IPS-NIHi7 (cell line): ENCODE measurements at regions not wholly inside any gene's neighbourhood (a gene's known extent, or its start where the extent isn't known, plus 50 kb on each side); places are given as distances from the start of the nearest gene placed in this dataset.

ENCODE experiments used
- DNase-seq: peaks from one replicate; pipeline ENCODE4 v3.0.0; 2012; ENCODE audit warnings: mixed read lengths; ENCODE audit errors: extremely low spot score

GRCh38 chr1:165073185-165074007 is 283.1 kb downstream of the LMX1A start:
- DNase-seq = peak; percentile 63

GRCh38 chr1:165070675-165071074 is 285.8 kb downstream of the LMX1A start:
- DNase-seq = no peak

DNA sequence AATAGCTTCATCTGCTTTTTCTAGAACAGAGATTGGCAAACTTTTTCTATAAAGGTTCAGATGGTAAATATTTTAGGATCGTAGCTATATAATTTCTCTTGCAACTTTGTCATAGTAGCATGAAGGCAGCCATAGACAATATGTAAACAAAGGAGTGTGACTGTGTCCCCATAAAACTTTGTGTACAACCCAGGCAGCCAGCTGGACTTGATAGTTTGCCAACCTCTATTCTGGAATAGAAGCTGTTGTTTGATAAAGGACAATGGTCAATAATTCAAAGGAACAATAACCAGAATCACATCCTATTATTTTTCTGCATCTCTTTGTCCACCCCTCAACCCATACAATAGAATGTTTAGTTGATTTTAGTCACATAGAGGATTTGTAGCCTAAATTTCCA is 286.7 kb downstream of the LMX1A start:
- DNase-seq = no peak

DNA sequence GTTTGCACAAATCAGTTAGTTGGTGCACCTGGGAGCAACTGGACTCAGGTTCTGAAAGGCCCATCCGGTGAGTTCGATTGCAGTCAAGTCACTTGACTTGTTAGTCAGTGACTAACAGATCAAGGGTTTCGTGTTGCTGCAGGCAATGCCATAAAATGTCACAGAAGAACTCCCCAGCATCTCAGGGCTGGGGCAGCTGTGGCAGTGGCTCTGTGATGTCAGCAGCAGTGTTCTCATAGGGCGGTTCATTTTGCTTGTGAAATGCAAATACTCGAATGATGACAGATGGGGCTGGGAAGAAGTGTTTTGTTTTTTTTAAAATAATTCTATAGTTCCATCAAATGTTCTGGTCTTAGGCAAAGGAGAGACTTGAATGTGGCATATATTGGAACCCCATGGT is 287.8 kb downstream of the LMX1A start:
- DNase-seq = no peak

DNA sequence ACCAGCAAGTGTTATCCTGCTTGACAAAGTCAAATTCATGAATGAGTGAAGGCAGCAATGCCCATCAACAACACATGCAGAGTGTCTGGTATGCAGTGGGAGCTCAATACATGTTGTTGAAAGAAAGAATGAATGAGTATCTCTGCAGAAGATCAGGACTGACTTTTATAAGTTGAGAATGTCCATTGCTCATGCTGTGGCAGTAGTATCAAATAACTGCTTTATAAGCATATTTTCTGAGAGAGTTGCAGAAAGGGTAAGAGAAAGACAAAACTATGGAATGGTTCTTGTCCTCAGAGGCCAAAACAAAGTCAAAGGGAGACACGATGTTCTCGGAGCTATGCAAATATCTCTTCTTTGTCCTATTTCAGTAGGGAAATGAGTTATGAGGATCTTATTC is 288.7 kb downstream of the LMX1A start:
- no peak for DNase-seq

DNA sequence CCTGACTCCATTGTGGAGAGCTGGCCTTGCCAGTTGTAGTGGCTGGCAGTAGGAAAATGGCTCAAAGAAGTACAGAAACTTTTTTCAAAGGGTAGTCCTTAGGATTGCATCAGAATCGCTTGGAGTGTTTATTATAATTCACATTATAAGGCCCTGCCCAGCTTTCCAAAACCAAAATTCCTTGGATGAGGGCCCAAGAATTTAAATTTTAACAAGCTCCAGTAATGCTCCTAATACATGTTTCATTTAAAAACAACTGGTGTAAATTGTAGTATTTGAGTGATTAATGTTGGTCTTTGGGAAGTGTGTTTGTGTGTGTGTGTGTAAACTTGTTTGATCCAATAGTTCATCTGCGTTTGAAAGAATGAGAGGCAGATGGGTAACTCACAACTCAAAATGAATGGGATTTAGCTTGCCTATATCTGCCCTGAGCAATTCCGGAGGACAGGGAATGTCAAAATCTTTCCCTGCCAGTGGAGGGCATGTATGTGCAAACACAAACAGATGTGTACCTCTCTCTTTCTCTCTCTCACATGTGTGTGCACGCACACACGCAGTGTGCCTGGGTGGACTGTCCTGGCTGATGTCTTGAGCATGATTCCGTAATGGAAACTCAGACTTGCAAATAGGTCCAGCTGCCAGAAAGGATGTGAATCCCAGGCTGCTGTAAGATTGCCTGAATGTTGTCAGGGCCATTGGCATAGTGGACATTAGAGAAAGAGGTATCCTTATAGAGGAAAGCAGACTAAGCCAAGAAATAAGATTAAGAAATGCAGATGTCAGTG is 293.1 kb downstream of the LMX1A start:
- DNase-seq = no peak

- no peak for DNase-seq
Observed at GRCh38 chr1:165062346-165062745, 294.2 kb downstream of the LMX1A start.

GRCh38 chr1:165060285-165060793 is 296.2 kb downstream of the LMX1A start:
- no peak for DNase-seq

- DNase-seq = no peak
Observed at GRCh38 chr1:165057956-165058355, 298.6 kb downstream of the LMX1A start.

DNA sequence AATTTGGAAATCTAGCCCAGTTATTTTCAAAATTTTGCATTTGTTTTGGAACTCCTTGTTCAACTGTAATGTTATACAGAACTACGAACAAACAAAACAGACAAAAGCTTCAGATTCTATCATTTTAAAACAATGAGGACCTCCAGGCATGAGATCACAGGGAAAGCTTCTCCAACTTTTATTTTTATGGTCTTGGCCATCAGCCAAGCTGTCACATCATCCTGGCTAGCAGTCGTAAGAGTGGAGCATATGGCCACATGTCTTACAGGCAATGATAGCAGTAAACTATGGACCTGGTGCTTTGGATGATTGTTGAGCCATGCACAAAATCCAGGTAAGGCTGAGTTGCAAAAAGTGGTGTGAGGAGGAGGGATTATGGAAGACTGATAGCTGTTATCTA is 299.6 kb downstream of the LMX1A start:
- no peak for DNase-seq

GRCh38 chr1:165055581-165055980 is 300.9 kb downstream of the LMX1A start:
- DNase-seq = no peak

DNA sequence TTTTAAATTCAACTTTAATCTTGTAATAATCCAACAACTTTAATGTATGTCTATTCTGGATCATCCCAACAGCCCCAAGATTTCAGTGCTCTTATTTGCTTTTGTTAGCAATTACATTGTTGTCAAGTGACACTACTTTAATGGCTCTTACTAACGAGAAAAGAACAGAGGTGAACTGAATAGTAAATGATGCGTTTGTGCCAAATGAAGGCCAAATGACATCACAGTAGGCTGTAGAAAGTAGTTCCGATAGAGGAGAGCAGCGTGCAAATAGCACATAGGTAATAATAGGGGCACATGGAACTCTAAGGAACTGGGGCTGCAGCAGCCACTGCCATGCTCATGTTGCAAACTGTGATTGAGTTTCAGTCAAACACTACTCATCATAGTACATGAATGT is 301.9 kb downstream of the LMX1A start:
- no peak for DNase-seq

DNA sequence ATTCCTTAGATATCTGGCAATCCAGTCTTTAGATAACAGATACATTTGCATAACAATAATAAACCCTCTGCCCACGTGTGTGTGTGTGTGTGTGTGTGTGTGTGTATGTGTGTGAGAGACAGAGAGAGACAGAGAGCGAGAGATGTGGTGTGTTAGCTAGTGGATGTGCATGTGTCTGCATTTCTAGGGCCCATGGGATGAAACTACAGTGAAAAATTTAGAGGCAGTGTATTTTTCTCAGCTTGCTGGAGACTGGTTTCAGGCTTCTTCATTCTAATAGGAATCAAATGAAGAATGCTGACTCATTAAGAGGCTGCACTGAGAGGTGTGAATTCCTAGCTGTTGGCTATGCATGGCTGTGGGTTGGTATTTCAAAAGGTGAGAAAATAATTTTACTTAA is 303.2 kb downstream of the LMX1A start:
- DNase-seq = peak; percentile 45

GRCh38 chr1:165052936-165053335 is 303.6 kb downstream of the LMX1A start:
- DNase-seq = no peak

- no peak for DNase-seq
Observed at GRCh38 chr1:165052431-165052830, 304.1 kb downstream of the LMX1A start.

DNA sequence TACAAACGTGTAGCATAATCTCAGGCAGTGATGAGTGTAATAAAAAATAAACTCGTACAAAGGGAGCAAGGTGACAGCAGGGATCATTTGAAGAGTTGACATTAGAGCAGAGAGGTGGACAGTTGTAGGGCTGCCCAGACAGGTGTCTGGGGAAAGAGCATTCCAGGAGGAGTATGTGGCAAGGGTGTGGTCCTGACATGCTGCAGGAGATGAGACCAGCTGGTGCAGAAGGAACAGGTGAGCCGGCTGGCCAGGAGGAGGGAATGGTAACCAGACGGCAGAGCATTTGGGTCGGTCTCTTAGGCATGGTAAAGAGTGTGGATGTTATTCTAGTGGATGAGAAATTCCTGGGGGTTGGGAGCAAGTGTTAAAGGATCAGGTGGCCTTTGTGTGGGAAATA is 306.3 kb downstream of the LMX1A start:
- DNase-seq = no peak

DNA sequence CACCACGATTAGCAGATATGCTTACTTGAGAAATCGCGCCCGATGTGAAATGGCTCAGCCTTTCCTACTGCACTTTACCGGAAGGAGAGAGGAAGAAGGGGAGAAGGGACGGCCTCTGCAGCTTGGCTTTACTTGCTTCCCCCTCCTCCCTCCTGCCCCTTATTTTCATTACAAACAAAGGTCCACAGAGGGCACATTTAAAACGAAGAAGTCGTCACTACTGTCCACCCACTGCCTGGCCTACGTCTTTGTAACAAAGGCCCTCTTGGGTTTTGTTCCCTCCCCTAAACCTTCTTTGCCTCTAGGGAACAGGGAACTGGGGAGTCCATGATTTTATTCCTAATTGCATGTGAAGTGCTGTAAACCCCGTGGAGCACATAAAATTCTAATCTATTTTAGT is 308.5 kb downstream of the LMX1A start:
- DNase-seq = peak; percentile 12

GRCh38 chr1:165045902-165046301 is 310.6 kb downstream of the LMX1A start:
- no peak for DNase-seq

DNA sequence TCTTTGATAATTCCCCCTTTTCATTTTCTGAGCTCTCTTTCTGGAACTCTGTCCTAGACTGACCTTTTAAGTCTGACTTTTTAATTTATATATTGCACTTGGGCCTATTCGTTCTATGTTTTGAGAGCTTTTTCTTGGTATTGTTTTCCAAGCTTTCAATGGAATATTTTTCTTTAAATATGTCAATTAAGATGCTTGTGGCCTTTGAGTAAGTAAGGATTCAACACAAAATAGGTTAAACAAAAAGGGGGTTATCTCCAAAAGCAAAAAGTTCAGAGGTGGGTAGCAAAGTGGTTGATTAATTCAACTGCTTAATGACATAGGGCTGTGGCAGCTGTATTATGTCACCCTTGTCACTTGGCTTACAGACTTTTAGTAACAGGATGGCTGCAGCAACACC is 315.9 kb downstream of the LMX1A start:
- DNase-seq = no peak

GRCh38 chr1:165039996-165040395 is 316.5 kb downstream of the LMX1A start:
- DNase-seq = no peak

DNA sequence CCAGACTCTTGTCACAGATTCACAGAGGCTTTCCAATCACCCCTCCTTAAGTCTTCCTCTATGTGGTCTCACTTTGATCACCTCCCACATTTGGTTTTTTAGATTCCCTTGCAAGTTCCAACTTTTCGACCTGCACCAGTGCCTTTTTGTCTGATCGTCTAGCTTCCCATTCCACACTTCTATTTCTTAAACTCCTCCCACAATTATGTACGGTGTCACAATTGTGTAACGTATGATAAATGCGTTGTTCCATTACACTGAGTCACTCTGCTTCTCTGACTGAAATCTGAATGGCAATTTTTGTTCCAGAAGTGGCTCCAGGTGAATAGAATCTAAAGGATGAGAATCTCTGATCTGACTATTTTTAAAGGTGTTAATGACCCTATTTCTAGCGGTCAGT is 320.1 kb downstream of the LMX1A start:
- no peak for DNase-seq

DNA sequence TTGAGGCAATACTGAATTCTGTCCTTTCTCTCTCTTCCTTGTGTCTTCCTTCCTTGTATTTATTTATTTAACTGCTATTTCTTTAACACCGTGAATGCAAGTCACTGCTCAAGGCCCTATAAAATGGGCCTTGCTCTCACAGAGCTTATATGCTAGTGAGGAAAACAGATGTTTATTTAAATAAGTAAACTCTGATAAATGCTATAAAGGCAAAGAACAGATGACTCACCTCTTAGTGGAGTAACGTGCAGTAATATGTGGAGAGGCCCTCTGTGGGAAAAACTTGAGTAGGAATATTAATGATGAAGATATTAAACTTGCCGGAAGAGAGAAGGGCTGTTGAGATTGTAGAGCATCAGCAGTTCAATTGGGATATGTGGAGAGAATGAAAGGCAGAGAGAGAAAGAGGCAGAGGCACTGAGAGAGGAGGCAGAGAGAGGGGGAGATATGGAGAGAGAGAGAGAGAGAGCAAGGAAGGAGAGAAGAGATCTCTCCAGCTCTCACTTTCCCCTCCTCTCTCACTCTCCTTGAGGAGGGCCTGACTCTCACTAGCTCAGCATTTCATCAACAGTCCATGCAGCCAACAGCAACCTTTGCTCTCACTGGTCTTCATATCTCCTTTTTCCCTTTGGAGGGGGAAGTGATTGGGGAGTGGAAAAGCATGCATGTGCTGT is 322.2 kb downstream of the LMX1A start:
- DNase-seq = no peak
